ENCODE measurements at regions not wholly inside any gene's neighbourhood (a gene's known extent, or its start where the extent isn't known, plus 50 kb on each side); places are given as distances from the start of the nearest gene placed in this dataset.

GRCh38 chr5:166617507-166617906 lies 1673.9 kb upstream of the WWC1 start:
- no peak for TF ChIP-seq CTCF (IDR thresholded peaks at IDR 0.05)
- no peak for TF ChIP-seq EZH2 (IDR thresholded peaks at IDR 0.05; ENCODE audit: borderline replicate concordance, insufficient read depth, low read depth, low read length, poor library complexity, severe bottlenecking)
